H1 (cell line): ENCODE measurements at regions not wholly inside any gene's neighbourhood (a gene's known extent, or its start where the extent isn't known, plus 50 kb on each side); places are given as distances from the start of the nearest gene placed in this dataset.

Source experiments
- GABPA ChIP-seq: IDR thresholded peaks from 2 replicates; pipeline ENCODE4 v1.6.1; 2011; ENCODE audit warnings: mild to moderate bottlenecking, low read length, moderate library complexity, borderline replicate concordance; ENCODE audit not compliant: insufficient read depth
- SUZ12 ChIP-seq: fragments of 200-600 bp; sonication (generic); IDR thresholded peaks from 2 replicates; pipeline ENCODE4 v1.6.1; 2012; ENCODE audit warnings: mild to moderate bottlenecking, inconsistent platforms, low read length, moderate library complexity, mixed read lengths
- TF ChIP-seq, protein P1 (sequence below): fragments of 300-600 bp; sonication (generic); IDR thresholded peaks from 2 replicates; pipeline ENCODE4 v1.7.1; 2012; ENCODE audit warnings: low read length, moderate library complexity, mild to moderate bottlenecking, inconsistent platforms; ENCODE audit not compliant: insufficient replicate concordance

DNA sequence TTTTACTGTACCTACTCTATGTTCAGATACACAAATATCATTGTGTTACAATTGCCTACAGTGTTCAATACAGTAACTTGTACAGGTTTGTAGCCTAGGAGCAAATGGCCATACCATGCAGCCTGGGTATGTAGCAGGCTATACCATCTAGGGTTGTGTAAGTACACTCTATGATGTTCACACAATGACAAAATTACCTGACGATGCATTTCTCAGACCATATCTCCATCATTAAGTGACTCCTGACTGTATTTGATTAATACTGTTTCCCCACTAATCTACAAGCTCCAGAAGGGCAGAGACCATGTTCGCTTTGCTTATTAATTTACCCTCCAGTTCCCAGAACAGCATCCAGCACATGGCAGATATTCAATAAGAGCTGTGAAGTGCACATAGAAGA lies 372.2 kb downstream of the METTL4 start (continued):
- TF ChIP-seq GABPA (no peak), SUZ12 (no peak)
- TF ChIP-seq, protein P1, sequence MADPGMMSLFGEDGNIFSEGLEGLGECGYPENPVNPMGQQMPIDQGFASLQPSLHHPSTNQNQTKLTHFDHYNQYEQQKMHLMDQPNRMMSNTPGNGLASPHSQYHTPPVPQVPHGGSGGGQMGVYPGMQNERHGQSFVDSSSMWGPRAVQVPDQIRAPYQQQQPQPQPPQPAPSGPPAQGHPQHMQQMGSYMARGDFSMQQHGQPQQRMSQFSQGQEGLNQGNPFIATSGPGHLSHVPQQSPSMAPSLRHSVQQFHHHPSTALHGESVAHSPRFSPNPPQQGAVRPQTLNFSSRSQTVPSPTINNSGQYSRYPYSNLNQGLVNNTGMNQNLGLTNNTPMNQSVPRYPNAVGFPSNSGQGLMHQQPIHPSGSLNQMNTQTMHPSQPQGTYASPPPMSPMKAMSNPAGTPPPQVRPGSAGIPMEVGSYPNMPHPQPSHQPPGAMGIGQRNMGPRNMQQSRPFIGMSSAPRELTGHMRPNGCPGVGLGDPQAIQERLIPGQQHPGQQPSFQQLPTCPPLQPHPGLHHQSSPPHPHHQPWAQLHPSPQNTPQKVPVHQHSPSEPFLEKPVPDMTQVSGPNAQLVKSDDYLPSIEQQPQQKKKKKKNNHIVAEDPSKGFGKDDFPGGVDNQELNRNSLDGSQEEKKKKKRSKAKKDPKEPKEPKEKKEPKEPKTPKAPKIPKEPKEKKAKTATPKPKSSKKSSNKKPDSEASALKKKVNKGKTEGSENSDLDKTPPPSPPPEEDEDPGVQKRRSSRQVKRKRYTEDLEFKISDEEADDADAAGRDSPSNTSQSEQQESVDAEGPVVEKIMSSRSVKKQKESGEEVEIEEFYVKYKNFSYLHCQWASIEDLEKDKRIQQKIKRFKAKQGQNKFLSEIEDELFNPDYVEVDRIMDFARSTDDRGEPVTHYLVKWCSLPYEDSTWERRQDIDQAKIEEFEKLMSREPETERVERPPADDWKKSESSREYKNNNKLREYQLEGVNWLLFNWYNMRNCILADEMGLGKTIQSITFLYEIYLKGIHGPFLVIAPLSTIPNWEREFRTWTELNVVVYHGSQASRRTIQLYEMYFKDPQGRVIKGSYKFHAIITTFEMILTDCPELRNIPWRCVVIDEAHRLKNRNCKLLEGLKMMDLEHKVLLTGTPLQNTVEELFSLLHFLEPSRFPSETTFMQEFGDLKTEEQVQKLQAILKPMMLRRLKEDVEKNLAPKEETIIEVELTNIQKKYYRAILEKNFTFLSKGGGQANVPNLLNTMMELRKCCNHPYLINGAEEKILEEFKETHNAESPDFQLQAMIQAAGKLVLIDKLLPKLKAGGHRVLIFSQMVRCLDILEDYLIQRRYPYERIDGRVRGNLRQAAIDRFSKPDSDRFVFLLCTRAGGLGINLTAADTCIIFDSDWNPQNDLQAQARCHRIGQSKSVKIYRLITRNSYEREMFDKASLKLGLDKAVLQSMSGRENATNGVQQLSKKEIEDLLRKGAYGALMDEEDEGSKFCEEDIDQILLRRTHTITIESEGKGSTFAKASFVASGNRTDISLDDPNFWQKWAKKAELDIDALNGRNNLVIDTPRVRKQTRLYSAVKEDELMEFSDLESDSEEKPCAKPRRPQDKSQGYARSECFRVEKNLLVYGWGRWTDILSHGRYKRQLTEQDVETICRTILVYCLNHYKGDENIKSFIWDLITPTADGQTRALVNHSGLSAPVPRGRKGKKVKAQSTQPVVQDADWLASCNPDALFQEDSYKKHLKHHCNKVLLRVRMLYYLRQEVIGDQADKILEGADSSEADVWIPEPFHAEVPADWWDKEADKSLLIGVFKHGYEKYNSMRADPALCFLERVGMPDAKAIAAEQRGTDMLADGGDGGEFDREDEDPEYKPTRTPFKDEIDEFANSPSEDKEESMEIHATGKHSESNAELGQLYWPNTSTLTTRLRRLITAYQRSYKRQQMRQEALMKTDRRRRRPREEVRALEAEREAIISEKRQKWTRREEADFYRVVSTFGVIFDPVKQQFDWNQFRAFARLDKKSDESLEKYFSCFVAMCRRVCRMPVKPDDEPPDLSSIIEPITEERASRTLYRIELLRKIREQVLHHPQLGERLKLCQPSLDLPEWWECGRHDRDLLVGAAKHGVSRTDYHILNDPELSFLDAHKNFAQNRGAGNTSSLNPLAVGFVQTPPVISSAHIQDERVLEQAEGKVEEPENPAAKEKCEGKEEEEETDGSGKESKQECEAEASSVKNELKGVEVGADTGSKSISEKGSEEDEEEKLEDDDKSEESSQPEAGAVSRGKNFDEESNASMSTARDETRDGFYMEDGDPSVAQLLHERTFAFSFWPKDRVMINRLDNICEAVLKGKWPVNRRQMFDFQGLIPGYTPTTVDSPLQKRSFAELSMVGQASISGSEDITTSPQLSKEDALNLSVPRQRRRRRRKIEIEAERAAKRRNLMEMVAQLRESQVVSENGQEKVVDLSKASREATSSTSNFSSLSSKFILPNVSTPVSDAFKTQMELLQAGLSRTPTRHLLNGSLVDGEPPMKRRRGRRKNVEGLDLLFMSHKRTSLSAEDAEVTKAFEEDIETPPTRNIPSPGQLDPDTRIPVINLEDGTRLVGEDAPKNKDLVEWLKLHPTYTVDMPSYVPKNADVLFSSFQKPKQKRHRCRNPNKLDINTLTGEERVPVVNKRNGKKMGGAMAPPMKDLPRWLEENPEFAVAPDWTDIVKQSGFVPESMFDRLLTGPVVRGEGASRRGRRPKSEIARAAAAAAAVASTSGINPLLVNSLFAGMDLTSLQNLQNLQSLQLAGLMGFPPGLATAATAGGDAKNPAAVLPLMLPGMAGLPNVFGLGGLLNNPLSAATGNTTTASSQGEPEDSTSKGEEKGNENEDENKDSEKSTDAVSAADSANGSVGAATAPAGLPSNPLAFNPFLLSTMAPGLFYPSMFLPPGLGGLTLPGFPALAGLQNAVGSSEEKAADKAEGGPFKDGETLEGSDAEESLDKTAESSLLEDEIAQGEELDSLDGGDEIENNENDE, result no peak
- TF ChIP-seq, all 59 proteins: peak for 0
